Endodermal cell (in vitro differentiated cells): ENCODE measurements at regions not wholly inside any gene's neighbourhood (a gene's known extent, or its start where the extent isn't known, plus 50 kb on each side); places are given as distances from the start of the nearest gene placed in this dataset.
"Not testable (repeated sequence)": the region's sequence is repeated elsewhere in the genome, so short reads cannot be mapped to it uniquely, and the experiment has no call there.

ENCODE experiments used
- DNase-seq: peaks from one replicate; pipeline ENCODE4 v3.0.0-alpha.2; 2017
- H3K27ac ChIP-seq: 2 replicates; pipeline ENCODE4 v1.5.1; 2013; ENCODE audit warnings: mild to moderate bottlenecking, low read depth, low read length, moderate library complexity
- H3K27me3 ChIP-seq: 2 replicates; pipeline ENCODE4 v1.6.1; 2013; ENCODE audit warnings: mild to moderate bottlenecking, low read length, moderate library complexity; ENCODE audit not compliant: insufficient read depth, control insufficient read depth, poor library complexity, severe bottlenecking
- H3K36me3 ChIP-seq: 2 replicates; pipeline ENCODE4 v1.7.0; 2013; ENCODE audit warnings: mild to moderate bottlenecking, low read length, moderate library complexity; ENCODE audit not compliant: control insufficient read depth, insufficient read depth
- H3K4me1 ChIP-seq: one replicate; pipeline ENCODE4 v1.7.0; 2013; ENCODE audit warnings: low read length; ENCODE audit not compliant: control insufficient read depth, insufficient read depth
- H3K4me3 ChIP-seq: 2 replicates; pipeline ENCODE4 v1.5.1; 2013; ENCODE audit warnings: mild to moderate bottlenecking, low read length, moderate library complexity
- H3K9ac ChIP-seq: 2 replicates; pipeline ENCODE4 v1.6.1; 2013; ENCODE audit warnings: mild to moderate bottlenecking, low read length, moderate library complexity; ENCODE audit not compliant: poor library complexity, severe bottlenecking; ENCODE audit errors: extremely low read depth
- H3K9me3 ChIP-seq: 2 replicates; pipeline ENCODE4 v1.6.1; 2013; ENCODE audit warnings: mild to moderate bottlenecking, low read length, moderate library complexity; ENCODE audit not compliant: control insufficient read depth
- H3K27ac Mint-ChIP-seq: 2 replicates; pipeline ENCODE4 v1.8.0; 2020; ENCODE audit warnings: mixed read lengths
- H3K27me3 Mint-ChIP-seq: 2 replicates; pipeline ENCODE4 v1.8.0; 2021; ENCODE audit warnings: mild to moderate bottlenecking, mixed read lengths; ENCODE audit not compliant: insufficient read depth
- H3K36me3 Mint-ChIP-seq: 2 replicates; pipeline ENCODE4 v1.8.0; 2020; ENCODE audit warnings: low read depth, mixed read lengths
- H3K4me1 Mint-ChIP-seq: 2 replicates; pipeline ENCODE4 v1.8.0; 2020; ENCODE audit warnings: mixed read lengths
- H3K4me3 Mint-ChIP-seq: 2 replicates; pipeline ENCODE4 v1.8.0; 2020; ENCODE audit warnings: mild to moderate bottlenecking, moderate library complexity, mixed read lengths
- H3K9me3 Mint-ChIP-seq: 2 replicates; pipeline ENCODE4 v1.8.0; 2020; ENCODE audit warnings: mild to moderate bottlenecking, mixed read lengths
- WGBS, 2 experiments: methylation state at CpG; one replicate each; pipeline versions ENCODE4 v1.1.5 to v1.1.7; 2013; ENCODE audit warnings: missing lambda C conversion rate in 2 of 2, mixed read lengths in 1 of 2; ENCODE audit not compliant: insufficient coverage in 1 of 2, insufficient read length in 1 of 2; 5-methylcytosine and 5-hydroxymethylcytosine counted together

DNA sequence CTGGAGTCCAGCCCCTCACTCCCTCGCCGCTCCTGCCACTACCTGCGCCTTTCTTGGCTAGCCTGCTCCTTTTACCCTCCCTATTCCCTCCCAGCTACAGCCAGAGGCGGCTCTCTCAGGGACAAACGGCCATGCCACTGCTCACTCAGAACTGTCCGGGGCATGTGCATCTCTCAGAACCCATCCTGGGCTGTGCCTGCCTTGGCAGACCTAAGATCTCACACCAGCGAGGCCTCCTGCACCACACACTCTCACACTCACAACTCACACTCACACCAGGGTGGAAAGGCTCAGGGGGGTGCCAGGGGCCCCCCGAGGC lies 180.3 kb downstream of the TMEM121 start:
- not testable (repeated sequence) for H3K36me3 Mint-ChIP-seq, H3K27me3 ChIP-seq, H3K4me1 Mint-ChIP-seq, H3K27ac Mint-ChIP-seq, H3K4me1 ChIP-seq, H3K36me3 ChIP-seq, H3K9ac ChIP-seq, H3K4me3 Mint-ChIP-seq, H3K27ac ChIP-seq, H3K27me3 Mint-ChIP-seq, DNase-seq, H3K4me3 ChIP-seq
- H3K9me3 ChIP-seq, result peaks cover 18% of the 10 kb centered on the region
- peaks cover 64% of the 10 kb centered on the region for H3K9me3 Mint-ChIP-seq
- WGBS, 2 experiments, result 50% methylated on average over 2 of the region's 8 CpGs; no CpG with 5 or more reads in 1 of the 2 experiments

DNA sequence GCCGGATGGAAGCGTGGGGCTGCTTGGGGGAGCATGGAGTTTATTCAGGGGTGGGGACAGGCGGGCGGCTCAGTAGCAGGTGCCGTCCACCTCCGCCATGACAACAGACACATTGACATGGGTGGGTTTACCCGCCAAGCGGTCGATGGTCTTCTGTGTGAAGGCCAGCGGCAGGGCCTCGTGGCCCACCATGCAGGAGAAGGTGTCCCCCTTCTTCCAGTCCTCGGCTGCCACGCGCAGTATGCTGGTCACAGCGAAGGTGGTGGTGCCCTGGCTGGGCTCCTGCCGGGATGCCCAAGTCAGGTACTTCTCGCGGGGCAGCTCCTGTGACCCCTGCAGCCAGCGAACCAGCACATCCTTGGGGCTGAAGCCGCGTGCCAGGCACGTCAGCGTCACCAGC lies 180.7 kb downstream of the TMEM121 start:
- peaks cover 60% of the 10 kb centered on the region for H3K9me3 Mint-ChIP-seq
- H3K36me3 Mint-ChIP-seq, H3K4me3 ChIP-seq, H3K4me1 Mint-ChIP-seq, H3K27ac ChIP-seq, H3K4me3 Mint-ChIP-seq, H3K27me3 ChIP-seq, DNase-seq, H3K9ac ChIP-seq, H3K4me1 ChIP-seq, H3K27me3 Mint-ChIP-seq, H3K27ac Mint-ChIP-seq, H3K36me3 ChIP-seq: not testable (repeated sequence)
- 87 to 90% methylated on average over 8 to 13 of the region's 23 CpGs for WGBS, 2 experiments
- H3K9me3 ChIP-seq, result peaks cover 14% of the 10 kb centered on the region

DNA sequence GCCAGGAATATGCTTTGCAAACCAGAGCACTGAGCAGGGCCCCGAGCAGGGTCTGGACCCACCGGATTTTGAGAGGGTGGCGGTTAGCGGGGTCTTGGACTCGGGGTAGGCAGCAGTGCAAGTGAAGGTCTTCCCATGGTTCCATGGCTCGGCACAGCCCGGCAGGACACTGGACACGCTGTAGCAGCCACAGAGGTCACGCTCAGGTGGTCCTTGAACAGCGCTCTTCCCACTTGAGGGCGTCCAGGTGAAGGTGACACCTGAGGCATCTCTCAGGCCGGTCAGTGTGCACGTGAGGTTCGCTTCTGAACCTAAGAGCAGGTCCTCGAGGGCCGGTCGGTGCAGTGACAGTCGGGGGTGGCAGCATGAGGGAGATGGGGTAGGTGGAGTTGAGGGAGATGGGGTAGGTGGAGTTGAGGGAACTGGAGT lies 181.4 kb downstream of the TMEM121 start:
- H3K4me3 ChIP-seq, H3K9me3 ChIP-seq, H3K27ac ChIP-seq, H3K9ac ChIP-seq, H3K36me3 Mint-ChIP-seq, H3K27me3 Mint-ChIP-seq, H3K36me3 ChIP-seq, H3K27me3 ChIP-seq, H3K4me1 Mint-ChIP-seq, H3K27ac Mint-ChIP-seq, H3K4me3 Mint-ChIP-seq, H3K4me1 ChIP-seq, DNase-seq: not testable (repeated sequence)
- WGBS, 2 experiments, result 80 to 89% methylated on average over 8 to 18 of the region's 18 CpGs
- H3K9me3 Mint-ChIP-seq, result peaks cover 57% of the 10 kb centered on the region

DNA sequence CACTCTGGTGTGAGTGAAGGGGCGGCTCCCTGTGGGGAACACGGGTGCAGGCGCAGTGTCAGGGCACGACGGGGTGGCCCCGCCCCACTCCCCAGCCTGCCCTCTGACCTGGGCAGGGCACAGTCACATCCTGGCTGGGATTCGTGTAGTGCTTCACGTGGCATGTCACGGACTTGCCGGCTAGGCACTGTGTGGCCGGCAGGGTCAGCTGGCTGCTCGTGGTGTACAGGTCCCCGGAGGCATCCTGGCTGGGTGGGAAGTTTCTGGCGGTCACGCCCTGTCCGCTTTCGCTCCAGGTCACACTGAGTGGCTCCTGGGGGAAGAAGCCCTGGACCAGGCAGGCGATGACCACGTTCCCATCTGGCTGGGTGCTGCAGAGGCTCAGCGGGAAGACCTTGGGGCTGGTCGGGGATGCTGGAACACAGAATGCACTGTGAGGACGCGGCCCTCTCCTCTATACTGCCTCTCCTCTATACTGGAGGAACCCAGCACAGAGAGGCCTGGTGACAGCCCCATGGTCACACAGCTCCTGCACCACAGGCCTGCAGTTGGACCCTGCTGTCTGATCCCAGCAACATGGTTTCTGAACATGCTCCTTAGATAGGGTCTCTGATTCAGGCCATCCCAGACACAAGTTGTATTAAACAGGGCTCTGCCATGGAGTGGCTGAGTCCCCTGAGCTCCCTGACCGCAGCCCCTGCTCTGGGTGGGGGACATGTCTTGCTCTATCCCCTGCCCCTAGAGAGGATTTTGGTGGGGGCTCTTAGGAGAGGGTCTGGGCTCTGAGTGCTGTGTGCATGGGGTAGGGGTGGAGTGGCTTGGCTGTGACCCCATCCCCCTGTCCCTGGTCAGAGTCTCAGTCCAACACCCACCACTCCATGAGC lies 182.1 kb downstream of the TMEM121 start:
- H3K36me3 Mint-ChIP-seq, H3K36me3 ChIP-seq, H3K27me3 ChIP-seq, H3K9me3 ChIP-seq, DNase-seq, H3K4me3 ChIP-seq, H3K4me1 Mint-ChIP-seq, H3K9ac ChIP-seq, H3K4me1 ChIP-seq, H3K27me3 Mint-ChIP-seq, H3K27ac Mint-ChIP-seq, H3K27ac ChIP-seq, H3K4me3 Mint-ChIP-seq: not testable (repeated sequence)
- WGBS, 2 experiments, result 83 to 86% methylated on average over 13 to 21 of the region's 24 CpGs
- peaks cover 53% of the 10 kb centered on the region for H3K9me3 Mint-ChIP-seq
